ENCODE measurements at regions not wholly inside any gene's neighbourhood (a gene's known extent, or its start where the extent isn't known, plus 50 kb on each side); places are given as distances from the start of the nearest gene placed in this dataset.

DNA sequence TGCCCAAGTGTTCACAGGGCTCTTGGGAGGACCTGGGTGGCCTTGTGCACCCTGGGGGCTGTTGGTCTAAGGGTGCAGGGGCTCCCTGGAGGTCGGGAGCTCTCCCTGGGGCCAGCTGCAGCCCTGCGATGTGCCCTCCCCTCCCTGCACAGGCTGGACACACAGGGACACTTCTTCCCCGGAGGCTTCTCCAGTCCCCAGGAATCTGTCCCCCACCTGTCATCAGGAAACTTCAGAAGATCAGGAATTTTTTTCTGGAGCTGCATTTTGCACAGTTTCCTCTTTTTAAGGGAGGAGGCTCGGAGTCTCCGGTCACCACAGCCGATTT, 66.9 kb upstream of the BHLHE23 start:
- Histone ChIP-seq H3K4me3 (ENCODE audit: severe bottlenecking) (no peak overlapping the region), H3K27me3 (ENCODE audit: insufficient read depth, poor library complexity, severe bottlenecking) (peaks cover 51% of the 10 kb centered on the region)
- ATAC-seq (ENCODE audit: low read depth) = no peak

DNA sequence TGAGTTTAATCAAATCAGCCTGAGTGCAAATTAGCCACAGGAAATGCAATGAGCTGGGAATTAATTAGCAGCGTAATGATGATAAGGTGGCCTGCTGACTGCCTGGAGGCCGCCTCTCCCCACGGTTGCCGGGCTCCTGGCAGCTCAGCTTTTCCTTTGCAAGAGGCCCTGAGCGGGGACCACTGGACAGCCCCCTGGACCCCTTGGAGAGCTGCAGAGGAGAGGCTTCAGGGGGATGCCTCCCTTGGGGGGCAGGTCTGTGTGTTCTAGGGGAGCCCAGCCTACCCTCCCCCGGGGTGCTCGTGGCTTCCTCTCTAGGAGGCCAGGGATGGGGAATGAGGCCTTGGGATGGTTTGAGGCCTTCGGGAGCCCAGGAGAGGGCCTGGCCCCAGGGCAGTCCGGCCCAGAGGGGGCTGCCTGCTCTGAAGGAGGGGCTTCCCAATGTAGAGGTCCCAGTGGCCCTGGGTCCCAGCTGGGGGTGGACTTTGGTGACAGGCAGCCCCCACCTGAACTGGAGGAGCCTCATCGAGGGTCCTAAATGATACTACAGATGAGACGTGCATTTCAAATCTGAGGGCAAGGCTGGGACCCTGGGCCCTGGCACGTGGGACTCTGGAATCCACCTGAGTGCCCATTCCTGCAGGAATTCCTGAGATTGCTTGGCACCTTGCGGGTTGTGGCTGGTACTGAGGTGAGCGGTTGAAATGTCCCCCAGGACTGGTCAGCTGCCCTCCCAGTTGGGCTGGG, 66.4 kb upstream of the BHLHE23 start:
- H3K36me3 ChIP-seq (ENCODE audit: low read depth) = no peaks in the 10 kb centered on the region
- DNase-seq (ENCODE audit: low spot score) (peak; percentile 76), ATAC-seq (ENCODE audit: low read depth) (no peak)
- H3K27ac ChIP-seq (ENCODE audit: poor library complexity, severe bottlenecking) = no peak overlapping the region
- TF ChIP-seq, protein P1, sequence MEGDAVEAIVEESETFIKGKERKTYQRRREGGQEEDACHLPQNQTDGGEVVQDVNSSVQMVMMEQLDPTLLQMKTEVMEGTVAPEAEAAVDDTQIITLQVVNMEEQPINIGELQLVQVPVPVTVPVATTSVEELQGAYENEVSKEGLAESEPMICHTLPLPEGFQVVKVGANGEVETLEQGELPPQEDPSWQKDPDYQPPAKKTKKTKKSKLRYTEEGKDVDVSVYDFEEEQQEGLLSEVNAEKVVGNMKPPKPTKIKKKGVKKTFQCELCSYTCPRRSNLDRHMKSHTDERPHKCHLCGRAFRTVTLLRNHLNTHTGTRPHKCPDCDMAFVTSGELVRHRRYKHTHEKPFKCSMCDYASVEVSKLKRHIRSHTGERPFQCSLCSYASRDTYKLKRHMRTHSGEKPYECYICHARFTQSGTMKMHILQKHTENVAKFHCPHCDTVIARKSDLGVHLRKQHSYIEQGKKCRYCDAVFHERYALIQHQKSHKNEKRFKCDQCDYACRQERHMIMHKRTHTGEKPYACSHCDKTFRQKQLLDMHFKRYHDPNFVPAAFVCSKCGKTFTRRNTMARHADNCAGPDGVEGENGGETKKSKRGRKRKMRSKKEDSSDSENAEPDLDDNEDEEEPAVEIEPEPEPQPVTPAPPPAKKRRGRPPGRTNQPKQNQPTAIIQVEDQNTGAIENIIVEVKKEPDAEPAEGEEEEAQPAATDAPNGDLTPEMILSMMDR (IDR thresholded peaks at IDR 0.05; ENCODE audit: poor library complexity, severe bottlenecking) = no peak
- peaks cover 47% of the 10 kb centered on the region for H3K27me3 ChIP-seq (ENCODE audit: insufficient read depth, poor library complexity, severe bottlenecking)
- H3K4me1 ChIP-seq (ENCODE audit: insufficient read depth, poor library complexity, severe bottlenecking) = no peaks in the 10 kb centered on the region
- H3K4me3 ChIP-seq (ENCODE audit: severe bottlenecking) = no peak overlapping the region
- peaks cover 9% of the 10 kb centered on the region for H3K9me3 ChIP-seq (ENCODE audit: severe bottlenecking)

More for the DNA sequence above, 66.9 kb upstream of the BHLHE23 start:
- TF ChIP-seq, protein P1 (IDR thresholded peaks at IDR 0.05; ENCODE audit: poor library complexity, severe bottlenecking) = no peak
- no peaks in the 10 kb centered on the region for H3K4me1 ChIP-seq (ENCODE audit: insufficient read depth, poor library complexity, severe bottlenecking)
- no peak for DNase-seq (ENCODE audit: low spot score)
- H3K9me3 ChIP-seq (ENCODE audit: severe bottlenecking) = peaks cover 14% of the 10 kb centered on the region
- H3K36me3 ChIP-seq (ENCODE audit: low read depth) = no peaks in the 10 kb centered on the region
- no peak overlapping the region for H3K27ac ChIP-seq (ENCODE audit: poor library complexity, severe bottlenecking)

DNA sequence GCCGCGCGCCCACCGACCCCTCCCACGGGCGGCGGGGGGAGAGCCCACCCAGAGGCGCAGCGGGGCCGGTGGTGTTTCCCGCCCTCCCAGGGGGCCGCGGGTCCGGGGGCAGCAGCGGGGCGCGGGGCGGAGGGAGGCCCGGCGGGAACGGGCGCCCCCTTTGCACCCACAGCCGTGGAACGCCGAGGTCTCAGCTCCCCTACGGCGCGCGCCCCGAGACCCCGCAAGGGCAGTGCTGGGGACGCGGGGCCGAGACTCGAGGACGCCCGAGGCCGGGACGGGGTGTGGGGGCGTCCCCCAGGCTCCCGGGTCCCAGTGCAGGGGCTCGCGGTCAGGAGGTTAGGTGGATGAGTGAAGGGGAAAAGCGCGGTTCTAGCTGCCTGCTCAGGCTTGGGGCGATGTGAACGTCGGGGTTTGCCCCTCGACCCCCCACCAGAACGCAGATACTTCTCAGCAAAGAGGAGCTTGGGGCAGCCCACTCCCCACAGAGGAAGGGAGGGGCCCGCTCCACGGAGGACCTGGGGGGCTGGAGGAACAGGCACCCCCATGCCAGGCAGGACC, 65.5 kb upstream of the BHLHE23 start:
- DNase-seq (ENCODE audit: low spot score) = peak; percentile 80
- Histone ChIP-seq H3K27me3 (ENCODE audit: insufficient read depth, poor library complexity, severe bottlenecking) (peaks cover 43% of the 10 kb centered on the region), H3K9me3 (ENCODE audit: severe bottlenecking) (peaks cover under 1% of the 10 kb centered on the region), H3K27ac (ENCODE audit: poor library complexity, severe bottlenecking) (no peak overlapping the region), H3K4me3 (ENCODE audit: severe bottlenecking) (no peak overlapping the region), H3K4me1 (ENCODE audit: insufficient read depth, poor library complexity, severe bottlenecking) (no peaks in the 10 kb centered on the region), H3K36me3 (ENCODE audit: low read depth) (no peaks in the 10 kb centered on the region)
- TF ChIP-seq, protein P1 (IDR thresholded peaks at IDR 0.05; ENCODE audit: poor library complexity, severe bottlenecking) = no peak
- ATAC-seq (ENCODE audit: low read depth) = no peak

DNA sequence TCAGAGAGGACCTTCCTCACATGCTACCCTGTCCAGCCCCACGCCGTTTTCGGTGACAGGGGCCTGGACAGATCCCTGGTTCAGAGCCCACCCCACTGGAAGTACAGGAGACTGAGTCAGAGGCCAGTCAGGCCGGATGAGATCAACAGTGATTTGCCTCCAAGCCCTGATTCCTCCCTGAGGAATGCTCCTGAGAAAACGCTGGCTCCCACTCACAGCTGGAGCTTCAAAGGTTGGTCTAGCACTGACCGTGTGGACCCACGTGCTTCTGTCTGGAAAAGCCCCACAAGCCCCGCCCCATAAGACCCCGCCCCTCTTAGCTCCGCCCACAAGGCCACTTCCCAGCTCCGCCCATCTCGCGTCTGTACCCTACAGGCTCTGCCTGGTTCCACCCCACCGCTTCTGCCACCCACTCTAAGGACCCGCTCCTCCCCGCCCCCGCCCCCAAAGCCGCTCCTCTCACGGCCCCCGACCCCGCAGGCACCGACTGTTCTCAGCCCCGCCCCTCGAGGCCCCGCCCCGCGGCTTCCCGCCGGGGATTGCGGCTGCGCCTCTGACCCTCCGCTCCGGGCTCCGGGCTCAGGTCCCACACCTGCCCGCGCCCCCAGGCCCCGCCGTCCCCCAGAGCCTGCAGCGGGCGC, 64.9 kb upstream of the BHLHE23 start:
- Histone ChIP-seq H3K27ac (ENCODE audit: poor library complexity, severe bottlenecking) (no peak overlapping the region), H3K4me3 (ENCODE audit: severe bottlenecking) (no peak overlapping the region), H3K27me3 (ENCODE audit: insufficient read depth, poor library complexity, severe bottlenecking) (peaks cover 41% of the 10 kb centered on the region), H3K4me1 (ENCODE audit: insufficient read depth, poor library complexity, severe bottlenecking) (no peaks in the 10 kb centered on the region), H3K36me3 (ENCODE audit: low read depth) (no peaks in the 10 kb centered on the region), H3K9me3 (ENCODE audit: severe bottlenecking) (no peaks in the 10 kb centered on the region)
- DNase-seq (ENCODE audit: low spot score) (peak; percentile 86), ATAC-seq (ENCODE audit: low read depth) (peak; percentile 77)
- TF ChIP-seq, protein P1 (IDR thresholded peaks at IDR 0.05; ENCODE audit: poor library complexity, severe bottlenecking) = no peak
